Breast epithelium (tissue), 4 donors: ENCODE measurements at regions not wholly inside any gene's neighbourhood (a gene's known extent, or its start where the extent isn't known, plus 50 kb on each side); places are given as distances from the start of the nearest gene placed in this dataset.

Experiments
- DNase-seq, 2 donors: peaks; one replicate each; pipeline ENCODE4 v3.0.0-alpha.2; 2019; ENCODE audit warnings: low spot score in 2 of 2
- H3K27ac ChIP-seq, 2 donors: fragments of 200-600 bp; sonication (generic) in 1 of 2; one replicate each; pipeline ENCODE4 v1.5.1; 2016 to 2019; ENCODE audit warnings: mild to moderate bottlenecking in 1 of 2
- H3K27me3 ChIP-seq, 2 donors: fragments of 200-600 bp; sonication (generic) in 1 of 2; one replicate each; pipeline versions ENCODE4 v1.5.1 to v1.6.0; 2017 to 2019; ENCODE audit warnings: control low read depth in 1 of 2, mild to moderate bottlenecking in 1 of 2
- H3K36me3 ChIP-seq: fragments of 200-600 bp; one replicate; pipeline ENCODE4 v1.5.1; 2019
- H3K4me1 ChIP-seq, 2 donors: fragments of 200-600 bp; sonication (generic); one replicate each; pipeline ENCODE4 v1.5.1; 2016 to 2019; ENCODE audit warnings: control low read depth in 1 of 2
- H3K4me3 ChIP-seq, 3 donors: fragments of 200-600 bp; sonication (generic); 1 replicate in 2 of 3; 2 replicates in 1 of 3; pipeline ENCODE4 v1.5.1; 2016 to 2019; ENCODE audit warnings: mild to moderate bottlenecking in 3 of 3, moderate library complexity in 2 of 3
- H3K9me3 ChIP-seq, 2 donors: fragments of 200-600 bp; sonication (generic) in 1 of 2; one replicate each; pipeline ENCODE4 v1.5.1; 2016 to 2019; ENCODE audit warnings: control low read depth in 1 of 2
- CTCF ChIP-seq, 3 donors: fragments of 450-650 bp; IDR thresholded peaks; one replicate each; pipeline ENCODE4 v1.5.1; 2016 to 2017; ENCODE audit warnings: antibody characterized with exemption in 3 of 3, mild to moderate bottlenecking in 3 of 3, moderate library complexity in 3 of 3
- POLR2A ChIP-seq: fragments of 450-650 bp; IDR thresholded peaks from one replicate; pipeline ENCODE4 v1.6.1; 2016; ENCODE audit warnings: antibody characterized with exemption, mild to moderate bottlenecking, moderate library complexity
- POLR2AphosphoS5 ChIP-seq, 3 donors: sonication (generic); formaldehyde crosslinking; IDR thresholded peaks; one replicate each; pipeline ENCODE4 v1.6.1; 2017; ENCODE audit warnings: antibody characterized with exemption in 3 of 3
- intact Hi-C: fragments of 100-400 bp; cut with DNase I; formaldehyde crosslinking; loops from one replicate; pipeline ENCODE4 v1.15.1; 2023; ENCODE audit warnings: low total_unique reads

GRCh38 chr2:7953195-7953594, 728.7 kb upstream of the ID2 start:
- Histone ChIP-seq H3K27me3 (no peaks in the 10 kb centered on the region), H3K9me3 (no peaks in the 10 kb centered on the region), H3K36me3 (no peaks in the 10 kb centered on the region), H3K27ac (no peak overlapping the region), H3K4me3 (no peak overlapping the region), H3K4me1 (no peaks in the 10 kb centered on the region)
- no peak for TF ChIP-seq POLR2AphosphoS5 (IDR thresholded peaks at IDR 0.05)
- TF ChIP-seq POLR2A = no peak
- no peak for TF ChIP-seq CTCF (IDR thresholded peaks at IDR 0.05)
- intact Hi-C loops = no loop called here
- DNase-seq = no peak

GRCh38 chr2:7954234-7954633, 727.6 kb upstream of the ID2 start:
- Histone ChIP-seq H3K36me3 (no peaks in the 10 kb centered on the region), H3K4me1 (no peaks in the 10 kb centered on the region), H3K27me3 (no peaks in the 10 kb centered on the region), H3K4me3 (no peak overlapping the region), H3K27ac (no peak overlapping the region), H3K9me3 (no peaks in the 10 kb centered on the region)
- DNase-seq = no peak
- intact Hi-C loops = no loop called here
- TF ChIP-seq CTCF (IDR thresholded peaks at IDR 0.05) (no peak), POLR2A (no peak), POLR2AphosphoS5 (IDR thresholded peaks at IDR 0.05) (no peak)

- no peak for DNase-seq
- H3K4me1 ChIP-seq = no peaks in the 10 kb centered on the region
- no peaks in the 10 kb centered on the region for H3K27me3 ChIP-seq
- H3K4me3 ChIP-seq = no peak overlapping the region
- intact Hi-C loops = no loop called here
- TF ChIP-seq CTCF (IDR thresholded peaks at IDR 0.05) = no peak
- no peak for TF ChIP-seq POLR2A
- TF ChIP-seq POLR2AphosphoS5 (IDR thresholded peaks at IDR 0.05) = no peak
- no peak overlapping the region for H3K27ac ChIP-seq
- no peaks in the 10 kb centered on the region for H3K36me3 ChIP-seq
- no peaks in the 10 kb centered on the region for H3K9me3 ChIP-seq
Observed at GRCh38 chr2:7956126-7956689, 725.6 kb upstream of the ID2 start.

GRCh38 chr2:7961550-7961949, 720.3 kb upstream of the ID2 start:
- no peak overlapping the region for H3K27ac ChIP-seq
- TF ChIP-seq CTCF (IDR thresholded peaks at IDR 0.05) (no peak), POLR2A (no peak), POLR2AphosphoS5 (IDR thresholded peaks at IDR 0.05) (no peak)

GRCh38 chr2:7962161-7962560, 719.7 kb upstream of the ID2 start:
- no peaks in the 10 kb centered on the region for H3K4me1 ChIP-seq
- no peak for DNase-seq
- intact Hi-C loops = no loop called here
- no peaks in the 10 kb centered on the region for H3K27me3 ChIP-seq
- H3K9me3 ChIP-seq = no peaks in the 10 kb centered on the region
- no peak overlapping the region for H3K4me3 ChIP-seq
- TF ChIP-seq POLR2A (no peak), CTCF (IDR thresholded peaks at IDR 0.05) (no peak), POLR2AphosphoS5 (IDR thresholded peaks at IDR 0.05) (no peak)
- no peak overlapping the region for H3K27ac ChIP-seq
- no peaks in the 10 kb centered on the region for H3K36me3 ChIP-seq

More at GRCh38 chr2:7961550-7961949, 720.3 kb upstream of the ID2 start:
- H3K36me3 ChIP-seq = no peaks in the 10 kb centered on the region
- no peaks in the 10 kb centered on the region for H3K4me1 ChIP-seq
- no peak for DNase-seq
- H3K9me3 ChIP-seq = no peaks in the 10 kb centered on the region
- H3K4me3 ChIP-seq = no peak overlapping the region
- intact Hi-C loops = no loop called here
- no peaks in the 10 kb centered on the region for H3K27me3 ChIP-seq
